Neural crest cell (in vitro differentiated cells): ENCODE measurements at regions not wholly inside any gene's neighbourhood (a gene's known extent, or its start where the extent isn't known, plus 50 kb on each side); places are given as distances from the start of the nearest gene placed in this dataset.

ENCODE experiments used
- DNase-seq: peaks from one replicate; pipeline ENCODE4 v3.0.0; 2021; ENCODE audit warnings: low read depth, mixed read lengths, low spot score
- H3K27ac Mint-ChIP-seq: one replicate; pipeline ENCODE4 v1.8.0; 2021; ENCODE audit warnings: mild to moderate bottlenecking, mixed read lengths; ENCODE audit not compliant: unreplicated experiment
- H3K27me3 Mint-ChIP-seq: 2 replicates; pipeline ENCODE4 v1.8.0; 2021; ENCODE audit warnings: low read depth, mild to moderate bottlenecking, mixed read lengths
- H3K36me3 Mint-ChIP-seq: 2 replicates; pipeline ENCODE4 v1.8.0; 2021; ENCODE audit warnings: low read depth, mild to moderate bottlenecking, mixed read lengths
- H3K4me1 Mint-ChIP-seq: 2 replicates; pipeline ENCODE4 v1.8.0; 2021; ENCODE audit warnings: mixed read lengths
- H3K4me3 Mint-ChIP-seq: one replicate; pipeline ENCODE4 v1.8.0; 2021; ENCODE audit warnings: mild to moderate bottlenecking, mixed read lengths
- H3K9me3 Mint-ChIP-seq: 2 replicates; pipeline ENCODE4 v1.8.0; 2021; ENCODE audit warnings: mixed read lengths
- TF ChIP-seq, protein P1 (sequence below): fragments of 200-600 bp; sonication (generic); conservative IDR thresholded peaks from 2 replicates; pipeline ENCODE4 v1.5.0; 2021; ENCODE audit warnings: antibody characterized with exemption, mild to moderate bottlenecking

DNA sequence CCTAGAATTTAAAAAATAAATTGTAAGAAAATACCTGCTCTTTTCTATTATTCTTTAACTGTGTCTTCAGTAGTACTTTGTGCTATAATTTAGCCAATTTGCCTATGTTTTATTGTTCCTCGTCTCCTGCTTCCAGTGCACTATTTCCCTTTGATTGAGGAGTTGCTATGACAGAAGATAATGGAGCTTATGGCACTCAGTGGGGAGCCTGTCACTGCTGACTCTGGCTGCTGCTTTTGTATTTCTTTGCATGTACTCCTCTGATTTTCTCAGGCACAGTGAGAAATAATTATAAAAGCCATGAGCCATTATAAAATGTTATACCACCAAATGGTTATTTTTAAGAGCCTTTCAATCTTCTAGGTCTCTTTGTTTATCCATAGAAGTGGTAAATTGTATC lies 1310.8 kb upstream of the SLC39A10 start:
- DNase-seq = no peak
- TF ChIP-seq, protein P1, sequence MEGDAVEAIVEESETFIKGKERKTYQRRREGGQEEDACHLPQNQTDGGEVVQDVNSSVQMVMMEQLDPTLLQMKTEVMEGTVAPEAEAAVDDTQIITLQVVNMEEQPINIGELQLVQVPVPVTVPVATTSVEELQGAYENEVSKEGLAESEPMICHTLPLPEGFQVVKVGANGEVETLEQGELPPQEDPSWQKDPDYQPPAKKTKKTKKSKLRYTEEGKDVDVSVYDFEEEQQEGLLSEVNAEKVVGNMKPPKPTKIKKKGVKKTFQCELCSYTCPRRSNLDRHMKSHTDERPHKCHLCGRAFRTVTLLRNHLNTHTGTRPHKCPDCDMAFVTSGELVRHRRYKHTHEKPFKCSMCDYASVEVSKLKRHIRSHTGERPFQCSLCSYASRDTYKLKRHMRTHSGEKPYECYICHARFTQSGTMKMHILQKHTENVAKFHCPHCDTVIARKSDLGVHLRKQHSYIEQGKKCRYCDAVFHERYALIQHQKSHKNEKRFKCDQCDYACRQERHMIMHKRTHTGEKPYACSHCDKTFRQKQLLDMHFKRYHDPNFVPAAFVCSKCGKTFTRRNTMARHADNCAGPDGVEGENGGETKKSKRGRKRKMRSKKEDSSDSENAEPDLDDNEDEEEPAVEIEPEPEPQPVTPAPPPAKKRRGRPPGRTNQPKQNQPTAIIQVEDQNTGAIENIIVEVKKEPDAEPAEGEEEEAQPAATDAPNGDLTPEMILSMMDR = no peak
- H3K36me3 Mint-ChIP-seq = no peaks in the 10 kb centered on the region
- no peaks in the 10 kb centered on the region for H3K9me3 Mint-ChIP-seq
- peaks cover 12% of the 10 kb centered on the region for H3K4me1 Mint-ChIP-seq
- H3K27ac Mint-ChIP-seq = no peak overlapping the region
- H3K4me3 Mint-ChIP-seq = no peak overlapping the region
- peaks cover 2% of the 10 kb centered on the region for H3K27me3 Mint-ChIP-seq

DNA sequence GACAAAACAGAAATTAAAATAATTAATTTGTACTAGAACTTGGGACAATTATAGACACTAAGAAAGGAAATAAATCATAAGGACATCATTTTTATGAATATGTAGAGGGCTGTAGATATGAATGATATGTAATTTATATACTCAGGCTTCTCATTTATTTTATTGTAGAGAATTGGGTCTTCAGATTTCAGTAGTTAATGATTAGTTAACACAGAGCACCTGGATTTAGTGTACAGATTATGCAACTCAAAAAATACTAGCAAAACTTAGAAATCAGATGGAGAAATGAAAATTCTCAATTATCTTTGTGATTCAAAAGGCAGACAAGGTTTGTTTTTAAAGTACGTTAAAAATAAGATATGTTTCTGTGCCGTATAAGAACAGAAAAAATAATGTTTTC lies 1311.7 kb upstream of the SLC39A10 start:
- H3K4me3 Mint-ChIP-seq = no peak overlapping the region

DNA sequence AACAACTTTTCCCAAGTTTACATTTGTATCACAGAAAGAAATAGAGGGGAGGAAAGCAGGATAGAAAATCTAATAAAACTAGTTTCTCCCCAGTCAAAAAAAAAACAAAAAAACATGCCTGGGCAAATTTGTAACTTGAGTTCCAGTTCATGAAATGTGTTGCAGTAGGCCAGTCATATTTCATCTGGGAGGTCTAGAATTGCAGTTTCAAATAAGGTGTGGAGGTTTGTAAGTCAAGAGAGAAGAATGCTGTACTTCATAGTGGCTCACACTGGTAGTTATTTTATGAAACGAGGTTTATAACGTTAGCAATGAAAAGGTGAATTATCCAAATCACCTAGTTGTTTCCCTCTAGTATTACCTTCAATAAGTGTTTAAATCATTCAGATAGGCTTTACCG lies 1313.9 kb upstream of the SLC39A10 start:
- Mint-ChIP-seq H3K27me3 (peaks cover 2% of the 10 kb centered on the region), H3K4me3 (no peak overlapping the region), H3K27ac (no peak overlapping the region), H3K9me3 (no peaks in the 10 kb centered on the region), H3K36me3 (no peaks in the 10 kb centered on the region), H3K4me1 (peaks cover 12% of the 10 kb centered on the region)
- TF ChIP-seq, protein P1 = no peak
- DNase-seq = no peak

More for the DNA sequence above, 1311.7 kb upstream of the SLC39A10 start:
- Mint-ChIP-seq H3K4me1 (peaks cover 12% of the 10 kb centered on the region), H3K9me3 (no peaks in the 10 kb centered on the region), H3K36me3 (no peaks in the 10 kb centered on the region), H3K27me3 (peaks cover 2% of the 10 kb centered on the region), H3K27ac (no peak overlapping the region)
- TF ChIP-seq, protein P1 = no peak
- DNase-seq = no peak

DNA sequence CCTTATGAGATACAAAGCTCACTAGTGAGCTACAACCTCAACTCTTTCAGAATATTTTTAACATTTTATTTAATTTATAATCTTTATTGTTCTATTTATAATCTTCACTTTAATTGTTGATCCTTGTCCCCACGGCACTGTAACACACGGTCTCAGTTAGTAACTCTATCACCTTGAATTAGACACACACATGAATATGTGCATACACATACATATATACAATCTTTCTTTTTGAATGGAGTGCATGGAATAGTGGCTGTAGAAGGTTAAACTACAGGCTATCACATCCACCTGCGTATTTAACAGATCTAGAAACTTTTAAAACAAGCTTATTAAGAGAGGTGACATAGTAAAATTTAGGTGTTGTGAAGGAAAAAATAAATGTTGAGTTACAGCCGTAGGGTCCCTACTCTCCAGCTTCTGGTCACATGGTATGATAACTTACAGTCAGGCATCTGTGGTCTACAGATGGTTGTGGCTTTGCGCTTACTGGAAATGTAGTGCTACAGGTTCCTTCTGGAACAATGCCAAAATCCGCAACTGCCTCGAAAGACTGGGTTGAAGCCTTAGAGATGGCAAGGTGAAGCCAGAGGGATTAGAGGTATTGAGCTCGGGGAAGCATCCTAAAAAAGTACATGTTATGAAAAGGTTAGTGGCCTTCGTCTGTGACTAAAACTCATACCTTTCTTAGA lies 1324.1 kb upstream of the SLC39A10 start:
- no peaks in the 10 kb centered on the region for H3K4me1 Mint-ChIP-seq
- H3K27ac Mint-ChIP-seq = no peak overlapping the region
- DNase-seq = no peak
- no peaks in the 10 kb centered on the region for H3K27me3 Mint-ChIP-seq
- TF ChIP-seq, protein P1 = no peak
- no peaks in the 10 kb centered on the region for H3K9me3 Mint-ChIP-seq
- H3K4me3 Mint-ChIP-seq = no peak overlapping the region
- no peaks in the 10 kb centered on the region for H3K36me3 Mint-ChIP-seq

DNA sequence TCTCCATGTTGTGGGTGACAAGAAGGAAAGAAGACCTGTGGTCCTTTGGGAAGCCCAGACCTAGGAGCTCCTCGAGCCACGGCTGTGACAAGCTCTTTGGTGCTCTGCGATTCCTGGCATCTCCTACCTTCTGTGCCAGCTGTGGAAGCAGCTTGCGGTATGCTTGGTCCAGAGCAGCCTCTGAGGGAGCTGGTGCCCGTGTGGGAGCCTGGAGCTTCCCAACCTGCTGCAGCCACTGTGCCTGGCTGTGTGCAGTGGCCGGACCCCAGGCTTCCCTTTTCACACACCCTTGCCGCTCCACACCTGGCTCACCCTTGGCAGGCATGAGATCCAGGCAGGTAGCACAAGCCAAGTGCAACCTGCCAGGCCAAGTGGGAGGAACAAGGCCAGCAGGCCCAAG lies 1328.6 kb upstream of the SLC39A10 start:
- TF ChIP-seq, protein P1 = no peak
- H3K4me3 Mint-ChIP-seq = no peak overlapping the region
- H3K27ac Mint-ChIP-seq = no peak overlapping the region
- DNase-seq = no peak
- no peaks in the 10 kb centered on the region for H3K4me1 Mint-ChIP-seq
- no peaks in the 10 kb centered on the region for H3K36me3 Mint-ChIP-seq
- H3K9me3 Mint-ChIP-seq = no peaks in the 10 kb centered on the region
- H3K27me3 Mint-ChIP-seq = no peaks in the 10 kb centered on the region
